Nephron (organoid): ENCODE measurements at regions not wholly inside any gene's neighbourhood (a gene's known extent, or its start where the extent isn't known, plus 50 kb on each side); places are given as distances from the start of the nearest gene placed in this dataset.

Experiments
- H3K27ac Mint-ChIP-seq, 3 experiments: 2 replicates each; pipeline ENCODE4 v1.8.0; 2020; ENCODE audit warnings: mixed read lengths in 3 of 3, mild to moderate bottlenecking in 2 of 3, moderate library complexity in 1 of 3
- H3K27me3 Mint-ChIP-seq: 2 replicates; pipeline ENCODE4 v1.8.0; 2021; ENCODE audit warnings: low read depth, mild to moderate bottlenecking, moderate library complexity, mixed read lengths
- H3K36me3 Mint-ChIP-seq: 2 replicates; pipeline ENCODE4 v1.8.0; 2020; ENCODE audit warnings: low read depth, mixed read lengths
- H3K4me1 Mint-ChIP-seq: 2 replicates; pipeline ENCODE4 v1.8.0; 2020; ENCODE audit warnings: mixed read lengths
- H3K4me3 Mint-ChIP-seq, 3 experiments: 2 replicates each; pipeline ENCODE4 v1.8.0; 2020; ENCODE audit warnings: mild to moderate bottlenecking in 3 of 3, mixed read lengths in 3 of 3, moderate library complexity in 2 of 3
- H3K9me3 Mint-ChIP-seq: 2 replicates; pipeline ENCODE4 v1.8.0; 2020; ENCODE audit warnings: mixed read lengths
- TF ChIP-seq, protein P1 (sequence below), 3 experiments: fragments of 200-600 bp; sonication (generic); IDR thresholded peaks; one replicate each; pipeline ENCODE4 v1.5.0; 2021; ENCODE audit warnings: antibody characterized with exemption in 3 of 3; ENCODE audit not compliant: unreplicated experiment in 3 of 3

GRCh38 chr2:16264491-16264890 lies 324.1 kb downstream of the MYCN start:
- Mint-ChIP-seq H3K9me3 (no peaks in the 10 kb centered on the region), H3K27ac (no peak overlapping the region), H3K4me3 (no peak overlapping the region), H3K36me3 (no peaks in the 10 kb centered on the region), H3K4me1 (no peaks in the 10 kb centered on the region), H3K27me3 (peaks cover 3% of the 10 kb centered on the region)
- TF ChIP-seq, protein P1, sequence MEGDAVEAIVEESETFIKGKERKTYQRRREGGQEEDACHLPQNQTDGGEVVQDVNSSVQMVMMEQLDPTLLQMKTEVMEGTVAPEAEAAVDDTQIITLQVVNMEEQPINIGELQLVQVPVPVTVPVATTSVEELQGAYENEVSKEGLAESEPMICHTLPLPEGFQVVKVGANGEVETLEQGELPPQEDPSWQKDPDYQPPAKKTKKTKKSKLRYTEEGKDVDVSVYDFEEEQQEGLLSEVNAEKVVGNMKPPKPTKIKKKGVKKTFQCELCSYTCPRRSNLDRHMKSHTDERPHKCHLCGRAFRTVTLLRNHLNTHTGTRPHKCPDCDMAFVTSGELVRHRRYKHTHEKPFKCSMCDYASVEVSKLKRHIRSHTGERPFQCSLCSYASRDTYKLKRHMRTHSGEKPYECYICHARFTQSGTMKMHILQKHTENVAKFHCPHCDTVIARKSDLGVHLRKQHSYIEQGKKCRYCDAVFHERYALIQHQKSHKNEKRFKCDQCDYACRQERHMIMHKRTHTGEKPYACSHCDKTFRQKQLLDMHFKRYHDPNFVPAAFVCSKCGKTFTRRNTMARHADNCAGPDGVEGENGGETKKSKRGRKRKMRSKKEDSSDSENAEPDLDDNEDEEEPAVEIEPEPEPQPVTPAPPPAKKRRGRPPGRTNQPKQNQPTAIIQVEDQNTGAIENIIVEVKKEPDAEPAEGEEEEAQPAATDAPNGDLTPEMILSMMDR (IDR thresholded peaks at IDR 0.05; ENCODE audit: unreplicated experiment in 3 of 3), result no peak

GRCh38 chr2:16263241-16263890 lies 323.0 kb downstream of the MYCN start:
- no peaks in the 10 kb centered on the region for H3K9me3 Mint-ChIP-seq

DNA sequence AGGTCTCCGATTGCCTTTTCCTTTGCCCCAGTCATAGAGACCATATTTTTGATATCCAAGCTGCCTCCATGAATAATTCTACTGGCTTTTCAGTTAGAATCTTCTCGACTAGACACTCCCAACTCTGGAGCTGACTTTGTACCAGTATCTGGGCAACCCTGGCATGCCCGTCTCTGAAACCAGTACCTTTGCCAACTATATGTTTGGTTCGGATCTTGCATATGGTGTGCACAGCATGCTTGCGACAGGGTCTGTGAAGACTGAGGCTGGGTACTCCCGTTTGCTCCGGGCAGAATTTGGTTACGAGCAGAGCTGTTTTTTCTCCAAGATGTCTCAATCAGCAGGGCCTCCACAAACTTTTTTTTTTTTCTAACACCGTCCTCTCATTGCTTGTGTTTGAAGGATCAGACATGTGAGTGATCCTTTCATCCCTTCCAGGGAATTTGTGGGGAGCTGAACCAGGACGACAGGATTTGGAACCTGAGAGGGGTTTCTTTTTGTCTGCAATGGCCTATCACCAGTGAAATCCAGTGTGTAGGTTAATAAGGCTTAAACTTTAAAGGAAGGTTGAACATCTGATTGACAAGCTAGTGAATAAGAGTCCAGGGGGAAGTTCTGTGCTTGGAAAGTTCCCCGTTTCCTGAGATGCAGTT lies 322.3 kb downstream of the MYCN start:
- H3K4me1 Mint-ChIP-seq, result peaks cover 10% of the 10 kb centered on the region
- no peak overlapping the region for H3K27ac Mint-ChIP-seq
- H3K9me3 Mint-ChIP-seq, result no peaks in the 10 kb centered on the region
- no peak overlapping the region for H3K4me3 Mint-ChIP-seq
- no peaks in the 10 kb centered on the region for H3K36me3 Mint-ChIP-seq
- TF ChIP-seq, protein P1 (IDR thresholded peaks at IDR 0.05; ENCODE audit: unreplicated experiment in 3 of 3), result no peak
- peaks cover 5% of the 10 kb centered on the region for H3K27me3 Mint-ChIP-seq

More at GRCh38 chr2:16263241-16263890, 323.0 kb downstream of the MYCN start:
- Mint-ChIP-seq H3K4me1 (peaks cover 3% of the 10 kb centered on the region), H3K27ac (no peak overlapping the region), H3K27me3 (peaks cover 3% of the 10 kb centered on the region), H3K4me3 (no peak overlapping the region), H3K36me3 (no peaks in the 10 kb centered on the region)
- TF ChIP-seq, protein P1 (IDR thresholded peaks at IDR 0.05; ENCODE audit: unreplicated experiment in 3 of 3), result no peak

- H3K9me3 Mint-ChIP-seq, result no peaks in the 10 kb centered on the region
- H3K4me3 Mint-ChIP-seq, result no peak overlapping the region
- TF ChIP-seq, protein P1 (IDR thresholded peaks at IDR 0.05; ENCODE audit: unreplicated experiment in 3 of 3), result no peak
- H3K36me3 Mint-ChIP-seq, result no peaks in the 10 kb centered on the region
- H3K27me3 Mint-ChIP-seq, result peaks cover 11% of the 10 kb centered on the region
- peaks cover 18% of the 10 kb centered on the region for H3K4me1 Mint-ChIP-seq
- no peak overlapping the region for H3K27ac Mint-ChIP-seq
Observed at GRCh38 chr2:16261791-16262190, 321.4 kb downstream of the MYCN start.

DNA sequence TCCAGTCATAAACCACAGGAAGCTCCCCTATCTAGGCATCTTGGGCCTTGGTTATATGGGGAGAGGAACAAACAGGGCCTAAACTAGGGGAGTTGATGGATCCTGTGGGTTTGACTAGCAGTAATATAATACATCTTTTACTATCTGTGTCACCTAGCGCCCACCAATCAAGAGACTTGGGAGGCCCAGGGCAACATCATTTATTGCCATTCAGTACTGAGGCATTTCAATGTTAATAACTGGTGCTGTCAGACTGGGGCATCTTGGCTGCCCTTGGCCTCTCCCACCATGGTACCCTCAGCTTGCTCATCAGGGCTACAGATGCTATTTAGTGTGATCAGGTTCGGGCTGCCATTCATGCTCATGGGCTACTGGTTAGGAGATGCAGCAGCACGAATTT lies 320.7 kb downstream of the MYCN start:
- no peaks in the 10 kb centered on the region for H3K36me3 Mint-ChIP-seq
- H3K27ac Mint-ChIP-seq, result no peak overlapping the region
- no peak overlapping the region for H3K4me3 Mint-ChIP-seq
- H3K4me1 Mint-ChIP-seq, result peaks cover 24% of the 10 kb centered on the region
- no peaks in the 10 kb centered on the region for H3K9me3 Mint-ChIP-seq
- TF ChIP-seq, protein P1 (IDR thresholded peaks at IDR 0.05; ENCODE audit: unreplicated experiment in 3 of 3), result no peak
- H3K27me3 Mint-ChIP-seq, result peaks cover 11% of the 10 kb centered on the region
